GM12874 (cell line): ENCODE measurements at regions not wholly inside any gene's neighbourhood (a gene's known extent, or its start where the extent isn't known, plus 50 kb on each side); places are given as distances from the start of the nearest gene placed in this dataset.

Source experiments
- TF ChIP-seq, protein P1 (sequence below): IDR thresholded peaks from 2 replicates; pipeline ENCODE4 v1.5.1; 2011; ENCODE audit warnings: low read depth, mild to moderate bottlenecking, control low read depth, low read length, moderate library complexity; ENCODE audit not compliant: insufficient read depth

DNA sequence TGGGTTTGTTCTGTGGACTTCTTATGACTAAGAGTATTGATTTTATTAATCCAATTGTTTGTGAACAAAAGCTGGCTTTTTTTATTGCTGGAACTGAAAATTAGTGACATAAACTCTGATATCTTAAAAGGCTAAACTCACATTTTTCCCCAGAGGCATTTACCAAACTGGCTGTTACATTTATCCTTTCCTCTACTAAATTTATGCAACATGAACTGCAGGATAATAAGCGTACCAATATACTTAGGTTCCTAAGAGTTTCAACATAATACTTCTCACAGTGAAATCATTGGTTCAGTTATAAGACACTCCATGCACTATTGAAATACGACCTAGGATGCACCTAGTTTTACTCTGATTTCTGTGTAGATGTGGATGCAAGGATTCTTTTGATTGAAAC is 560.8 kb upstream of the WWC1 start:
- TF ChIP-seq, protein P1, sequence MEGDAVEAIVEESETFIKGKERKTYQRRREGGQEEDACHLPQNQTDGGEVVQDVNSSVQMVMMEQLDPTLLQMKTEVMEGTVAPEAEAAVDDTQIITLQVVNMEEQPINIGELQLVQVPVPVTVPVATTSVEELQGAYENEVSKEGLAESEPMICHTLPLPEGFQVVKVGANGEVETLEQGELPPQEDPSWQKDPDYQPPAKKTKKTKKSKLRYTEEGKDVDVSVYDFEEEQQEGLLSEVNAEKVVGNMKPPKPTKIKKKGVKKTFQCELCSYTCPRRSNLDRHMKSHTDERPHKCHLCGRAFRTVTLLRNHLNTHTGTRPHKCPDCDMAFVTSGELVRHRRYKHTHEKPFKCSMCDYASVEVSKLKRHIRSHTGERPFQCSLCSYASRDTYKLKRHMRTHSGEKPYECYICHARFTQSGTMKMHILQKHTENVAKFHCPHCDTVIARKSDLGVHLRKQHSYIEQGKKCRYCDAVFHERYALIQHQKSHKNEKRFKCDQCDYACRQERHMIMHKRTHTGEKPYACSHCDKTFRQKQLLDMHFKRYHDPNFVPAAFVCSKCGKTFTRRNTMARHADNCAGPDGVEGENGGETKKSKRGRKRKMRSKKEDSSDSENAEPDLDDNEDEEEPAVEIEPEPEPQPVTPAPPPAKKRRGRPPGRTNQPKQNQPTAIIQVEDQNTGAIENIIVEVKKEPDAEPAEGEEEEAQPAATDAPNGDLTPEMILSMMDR, result no peak

DNA sequence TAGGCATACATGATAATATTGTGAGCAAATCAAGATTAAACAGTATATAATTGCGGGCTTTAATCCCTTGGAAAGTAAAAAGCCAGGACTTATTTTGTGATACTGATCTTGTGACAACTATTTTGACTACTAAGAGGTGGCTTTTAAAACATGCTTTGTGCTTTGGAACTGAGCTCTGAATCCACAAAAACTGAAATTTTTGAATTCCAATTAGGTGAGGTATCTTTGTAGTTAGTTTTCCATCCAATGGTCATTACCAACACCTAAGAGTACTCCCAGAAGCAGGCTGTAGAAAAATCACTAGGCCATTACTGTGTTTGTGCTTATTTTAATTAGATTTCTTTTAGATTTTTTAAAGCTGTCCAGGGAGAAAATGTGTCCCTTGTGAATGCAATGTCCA is 559.5 kb upstream of the WWC1 start:
- TF ChIP-seq, protein P1, result no peak

DNA sequence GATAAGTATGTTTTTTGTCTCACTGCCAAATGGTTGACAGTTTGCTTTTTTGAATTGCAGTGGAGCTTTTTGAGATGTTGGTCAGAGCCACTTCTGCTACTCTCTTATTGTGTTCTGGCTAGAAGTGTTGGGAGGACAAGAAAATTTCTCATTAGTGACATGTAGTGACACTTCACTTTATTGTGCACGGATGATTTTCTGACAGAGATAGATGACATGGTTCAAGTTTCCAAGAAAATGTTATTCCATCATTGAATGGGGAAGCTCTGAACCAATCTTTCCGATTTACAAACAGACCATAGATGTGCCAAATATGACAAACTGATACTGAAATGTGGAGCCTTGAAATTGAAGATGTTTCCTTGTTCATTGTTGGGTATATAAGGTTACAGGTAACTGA is 558.9 kb upstream of the WWC1 start:
- TF ChIP-seq, protein P1, result no peak

DNA sequence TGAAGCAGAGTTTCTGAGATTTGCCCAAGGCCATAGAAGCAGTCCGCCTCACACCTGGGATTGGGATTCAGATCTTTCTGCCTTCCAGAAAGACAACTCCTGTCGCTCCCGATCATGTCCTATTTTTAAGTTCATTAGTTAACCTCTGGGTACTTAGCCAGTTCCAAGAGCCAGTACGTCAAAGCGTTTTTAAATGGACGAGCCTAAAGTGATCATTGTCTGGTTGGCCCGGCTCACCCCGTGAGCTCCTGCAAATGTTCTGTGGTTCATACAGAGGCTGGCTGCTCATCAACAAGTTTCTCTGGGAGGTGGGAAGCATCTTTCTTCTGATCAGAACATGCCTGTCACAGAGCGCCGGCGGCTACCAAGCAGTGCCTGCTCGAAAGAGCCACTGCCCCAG is 554.5 kb upstream of the WWC1 start:
- TF ChIP-seq, protein P1, result no peak

DNA sequence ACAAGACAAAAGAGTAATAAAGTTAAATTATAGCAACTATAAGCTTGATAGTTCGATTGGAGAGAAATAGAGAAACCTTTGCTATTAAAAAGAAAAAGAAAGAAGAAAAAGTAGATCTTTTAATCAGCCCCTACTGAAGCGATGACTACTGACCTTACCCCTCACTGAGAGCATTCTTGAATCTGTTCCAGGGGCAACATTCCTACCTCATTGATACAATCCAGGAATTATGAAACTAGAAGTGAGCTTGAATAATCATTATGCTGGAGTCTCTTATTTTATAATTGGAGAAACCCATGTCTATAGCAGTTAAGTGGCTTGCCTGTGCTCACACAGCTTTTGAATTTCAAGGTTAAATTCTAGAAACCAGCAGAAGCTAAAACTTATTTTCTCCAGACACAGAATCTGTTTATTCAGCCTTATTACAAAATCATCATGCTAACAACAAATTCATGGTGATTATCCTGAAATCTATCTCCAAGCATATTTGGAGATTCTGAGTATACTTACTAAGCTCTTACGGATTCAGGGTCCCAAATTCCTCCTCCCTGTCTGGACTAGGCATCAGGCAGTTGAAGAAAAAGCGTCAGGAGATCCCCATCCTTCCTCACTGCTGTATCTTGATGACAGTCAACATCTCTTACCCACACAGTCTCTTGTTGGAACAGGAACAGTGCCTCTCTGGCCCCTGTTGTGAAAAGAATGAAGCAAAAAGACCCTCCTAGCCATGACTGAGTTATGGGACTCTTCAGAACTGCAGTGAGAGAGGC is 547.6 kb upstream of the WWC1 start:
- TF ChIP-seq, protein P1, result no peak

DNA sequence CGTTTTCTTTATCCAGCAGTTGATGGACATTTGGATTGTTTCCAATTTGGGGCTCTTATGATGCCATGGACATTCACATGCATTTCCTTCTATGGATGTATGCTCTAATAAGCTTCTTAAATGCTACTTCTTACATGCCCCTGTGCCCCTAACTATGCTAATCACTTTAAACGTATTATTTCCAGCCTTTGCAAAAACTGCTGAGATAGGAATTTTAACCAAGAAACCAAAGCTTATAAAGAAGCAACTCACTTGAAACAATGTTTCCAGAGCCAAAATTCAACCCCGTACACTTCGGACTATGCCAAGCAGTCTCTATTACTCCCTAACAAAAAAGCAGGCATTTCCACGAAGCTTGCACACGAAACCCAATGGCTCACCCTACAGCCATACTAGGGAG is 545.6 kb upstream of the WWC1 start:
- TF ChIP-seq, protein P1, result no peak

DNA sequence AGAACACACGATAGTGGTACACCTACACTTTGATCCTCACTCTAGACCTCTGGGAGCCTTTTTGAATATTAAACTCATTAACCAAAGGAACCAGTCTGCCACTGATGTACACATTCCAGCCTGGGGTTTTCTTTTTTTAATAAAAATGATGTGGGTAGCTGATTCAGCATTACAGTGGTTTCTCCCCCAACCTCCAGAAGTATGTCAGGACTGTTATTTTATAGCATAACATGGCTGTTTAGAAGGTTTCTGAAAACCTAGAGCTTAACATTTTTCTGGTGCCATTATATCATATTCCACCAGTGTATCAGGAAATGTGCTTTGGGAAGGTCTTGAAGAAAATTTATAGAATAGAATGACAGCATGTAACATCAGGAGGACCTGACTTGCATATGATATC is 540.9 kb upstream of the WWC1 start:
- TF ChIP-seq, protein P1, result no peak
